IPS-18a (cell line): ENCODE measurements at regions not wholly inside any gene's neighbourhood (a gene's known extent, or its start where the extent isn't known, plus 50 kb on each side); places are given as distances from the start of the nearest gene placed in this dataset.

Experiments used
- H3K27ac ChIP-seq: one replicate; pipeline ENCODE4 v1.5.1; 2013; ENCODE audit warnings: low read length
- H3K27me3 ChIP-seq: one replicate; pipeline ENCODE4 v1.6.1; 2013; ENCODE audit warnings: mild to moderate bottlenecking, low read length; ENCODE audit not compliant: control insufficient read depth, insufficient read depth
- H3K36me3 ChIP-seq: one replicate; pipeline ENCODE4 v1.6.1; 2013; ENCODE audit warnings: low read depth, low read length; ENCODE audit not compliant: control insufficient read depth
- H3K4me1 ChIP-seq: one replicate; pipeline ENCODE4 v1.6.1; 2013; ENCODE audit warnings: low read depth, low read length; ENCODE audit not compliant: control insufficient read depth
- H3K4me3 ChIP-seq: one replicate; pipeline ENCODE4 v1.5.1; 2013; ENCODE audit warnings: low read length
- H3K9ac ChIP-seq: one replicate; pipeline ENCODE4 v1.6.1; 2013; ENCODE audit warnings: mild to moderate bottlenecking, low read length, moderate library complexity
- H3K9me3 ChIP-seq: one replicate; pipeline ENCODE4 v1.6.1; 2013; ENCODE audit warnings: low read depth, low read length; ENCODE audit not compliant: control insufficient read depth

DNA sequence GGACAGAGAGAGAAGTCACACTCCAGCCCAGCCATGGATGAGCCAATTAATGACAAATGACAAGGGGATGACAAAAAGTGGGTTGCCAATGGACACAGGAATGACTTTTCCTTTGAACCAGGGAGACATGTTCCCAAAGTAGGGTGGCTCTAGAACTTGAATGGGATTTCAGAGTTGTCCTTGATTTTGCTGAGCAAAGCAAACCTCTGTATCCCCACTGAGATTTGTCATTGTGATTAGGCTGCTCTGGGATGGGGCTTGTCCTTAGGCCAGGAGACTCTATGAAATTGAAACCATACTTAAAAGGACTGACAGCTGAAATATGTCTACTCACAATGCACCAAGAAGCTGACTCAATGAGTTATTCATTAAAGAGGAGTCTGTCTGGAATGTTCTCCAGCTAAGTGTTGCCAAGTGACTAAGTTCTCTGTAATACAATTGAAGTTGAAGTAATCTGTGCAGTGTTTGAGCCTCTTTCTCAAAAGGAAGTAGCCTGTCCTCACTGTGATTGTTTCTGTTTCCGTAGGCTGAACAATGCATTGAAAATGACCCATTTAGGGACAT lies 69.0 kb upstream of the PCDH9 start:
- Histone ChIP-seq H3K27ac (no peak overlapping the region), H3K4me1 (no peaks in the 10 kb centered on the region), H3K4me3 (no peak overlapping the region), H3K9ac (no peak overlapping the region), H3K27me3 (no peaks in the 10 kb centered on the region), H3K36me3 (no peaks in the 10 kb centered on the region), H3K9me3 (no peaks in the 10 kb centered on the region)

DNA sequence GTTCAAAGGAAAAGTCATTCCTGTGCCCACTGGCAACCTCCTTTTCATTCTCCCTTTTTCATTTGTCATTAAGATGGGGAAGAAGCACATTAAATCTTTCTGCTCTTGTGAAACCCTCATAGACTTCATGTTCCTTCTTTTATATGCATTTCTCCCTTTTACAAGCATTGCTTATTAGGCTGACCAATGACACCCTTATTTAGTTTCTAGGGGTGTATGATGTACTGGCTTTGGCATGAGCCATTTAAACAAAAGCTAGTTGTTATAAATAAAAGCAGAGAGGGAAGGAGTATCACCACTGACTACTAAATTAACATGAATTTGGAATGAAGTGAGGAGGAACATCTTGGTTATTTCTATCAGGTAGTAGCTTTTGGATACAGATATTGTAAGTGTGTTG lies 68.2 kb upstream of the PCDH9 start:
- Histone ChIP-seq H3K36me3 (no peaks in the 10 kb centered on the region), H3K4me1 (no peaks in the 10 kb centered on the region), H3K9me3 (no peaks in the 10 kb centered on the region), H3K27me3 (no peaks in the 10 kb centered on the region), H3K9ac (no peak overlapping the region), H3K27ac (no peak overlapping the region), H3K4me3 (no peak overlapping the region)

DNA sequence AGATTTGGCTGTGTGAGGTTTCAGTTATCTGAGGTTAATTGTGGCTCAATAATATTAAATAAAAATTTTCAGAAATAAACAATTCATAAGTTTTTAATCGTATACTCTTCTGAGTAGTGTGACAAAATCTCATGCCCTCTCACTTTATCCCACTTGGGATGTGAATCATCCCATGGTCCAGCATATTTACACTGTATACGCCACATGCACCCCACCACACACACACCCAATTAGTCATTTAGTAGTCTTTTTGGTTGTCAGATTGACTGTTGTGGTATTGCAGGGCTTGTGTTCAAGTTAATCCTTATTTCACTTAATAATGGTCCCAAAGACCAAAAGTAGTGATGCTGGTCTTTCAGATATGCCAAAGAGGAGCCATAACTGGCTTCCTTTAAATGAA lies 66.4 kb upstream of the PCDH9 start:
- H3K27ac ChIP-seq, result no peak overlapping the region
- H3K27me3 ChIP-seq, result no peaks in the 10 kb centered on the region
- no peaks in the 10 kb centered on the region for H3K9me3 ChIP-seq
- no peak overlapping the region for H3K9ac ChIP-seq
- no peak overlapping the region for H3K4me3 ChIP-seq
- no peaks in the 10 kb centered on the region for H3K4me1 ChIP-seq
- H3K36me3 ChIP-seq, result no peaks in the 10 kb centered on the region

DNA sequence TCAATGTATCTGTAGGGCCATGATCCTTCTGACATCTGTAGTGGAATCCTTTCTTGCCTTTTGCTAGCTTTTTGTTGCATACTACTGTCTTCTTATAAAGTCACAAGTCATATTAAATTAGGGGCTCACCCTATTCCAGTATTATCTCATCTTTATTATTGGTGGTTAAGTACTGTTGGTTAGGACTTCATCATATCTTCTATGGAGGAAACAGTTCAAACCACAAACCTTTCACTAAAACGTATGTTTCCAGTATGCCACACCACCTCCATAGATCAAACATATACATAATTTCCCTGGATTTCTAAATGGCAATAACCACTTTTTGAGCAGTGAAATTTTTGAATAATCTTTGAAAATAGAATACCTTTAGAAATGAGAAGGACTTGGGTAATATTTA lies 62.8 kb upstream of the PCDH9 start:
- Histone ChIP-seq H3K27ac (no peak overlapping the region), H3K9ac (no peak overlapping the region), H3K4me3 (no peak overlapping the region), H3K4me1 (no peaks in the 10 kb centered on the region), H3K27me3 (no peaks in the 10 kb centered on the region), H3K36me3 (no peaks in the 10 kb centered on the region), H3K9me3 (no peaks in the 10 kb centered on the region)

GRCh38 chr13:67285611-67286010 lies 55.5 kb upstream of the PCDH9 start:
- H3K27me3 ChIP-seq, result no peaks in the 10 kb centered on the region
- H3K27ac ChIP-seq, result no peak overlapping the region
- H3K9me3 ChIP-seq, result no peaks in the 10 kb centered on the region

DNA sequence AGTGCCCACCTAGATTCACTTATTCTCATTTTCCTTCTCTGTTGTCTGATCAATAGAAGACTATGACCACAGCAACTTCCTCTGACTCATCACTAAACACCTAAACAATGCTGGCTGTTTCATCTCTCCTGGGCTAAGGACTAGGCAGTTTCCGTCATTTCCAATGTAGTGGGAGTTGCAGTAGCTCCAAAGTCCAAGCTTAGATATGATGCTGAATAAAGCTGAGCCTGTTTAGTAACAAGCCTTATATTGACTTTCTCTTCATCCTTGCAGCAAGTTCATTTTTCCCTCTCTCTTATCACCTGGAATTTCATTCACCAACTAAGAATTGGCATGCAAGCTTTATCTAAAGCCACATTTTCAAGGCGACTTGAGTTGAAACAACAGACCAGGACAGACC lies 53.5 kb upstream of the PCDH9 start:
- no peak overlapping the region for H3K4me3 ChIP-seq
- H3K36me3 ChIP-seq, result no peaks in the 10 kb centered on the region
- H3K9me3 ChIP-seq, result no peaks in the 10 kb centered on the region
- no peak overlapping the region for H3K27ac ChIP-seq
- peaks cover 4% of the 10 kb centered on the region for H3K4me1 ChIP-seq
- H3K27me3 ChIP-seq, result no peaks in the 10 kb centered on the region
- H3K9ac ChIP-seq, result no peak overlapping the region

More at GRCh38 chr13:67285611-67286010, 55.5 kb upstream of the PCDH9 start:
- peaks cover 4% of the 10 kb centered on the region for H3K4me1 ChIP-seq
- H3K36me3 ChIP-seq, result no peaks in the 10 kb centered on the region
- no peak overlapping the region for H3K4me3 ChIP-seq
- no peak overlapping the region for H3K9ac ChIP-seq

DNA sequence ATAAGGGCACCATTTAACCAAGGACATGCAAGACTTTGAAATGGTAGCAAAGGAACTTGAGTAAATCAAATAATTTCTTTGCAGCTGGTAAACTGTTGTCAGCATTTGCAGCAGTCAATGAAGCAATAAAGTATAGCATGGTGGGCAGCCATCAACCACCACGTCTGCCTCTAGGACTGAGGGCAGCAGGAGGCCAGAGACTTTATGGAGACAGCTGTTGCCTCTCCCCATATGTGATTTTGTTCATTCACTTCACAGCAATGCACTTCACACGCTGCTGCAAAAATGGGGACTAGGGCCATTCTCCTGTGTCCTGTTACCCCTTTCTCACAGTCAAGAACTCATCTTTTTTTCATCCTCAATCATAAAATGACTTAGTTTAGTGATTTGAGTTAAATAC lies 51.3 kb upstream of the PCDH9 start:
- Histone ChIP-seq H3K27me3 (no peaks in the 10 kb centered on the region), H3K27ac (no peak overlapping the region), H3K4me1 (peaks cover 4% of the 10 kb centered on the region), H3K4me3 (no peak overlapping the region), H3K9ac (no peak overlapping the region), H3K36me3 (no peaks in the 10 kb centered on the region), H3K9me3 (no peaks in the 10 kb centered on the region)
